Ascending aorta (tissue), 2 donors: ENCODE measurements at regions not wholly inside any gene's neighbourhood (a gene's known extent, or its start where the extent isn't known, plus 50 kb on each side); places are given as distances from the start of the nearest gene placed in this dataset.
A peak's percentile ranks its signal among the peaks of the same experiment; 100 is the strongest.

Experiments
- DNase-seq, 2 donors: peaks; one replicate each; pipeline ENCODE4 v3.0.0-alpha.2; 2019; ENCODE audit warnings: low spot score in 2 of 2
- H3K27ac ChIP-seq, 2 donors: fragments of 200-600 bp; sonication (generic); one replicate each; pipeline ENCODE4 v1.5.1; 2016 to 2017; ENCODE audit warnings: mild to moderate bottlenecking in 1 of 2
- H3K27me3 ChIP-seq: fragments of 200-600 bp; sonication (generic); one replicate; pipeline ENCODE4 v1.5.1; 2017
- H3K36me3 ChIP-seq, 2 donors: fragments of 200-600 bp; sonication (generic); one replicate each; pipeline ENCODE4 v1.5.1; 2016
- H3K4me1 ChIP-seq, 2 donors: fragments of 200-600 bp; sonication (generic); one replicate each; pipeline ENCODE4 v1.5.1; 2016 to 2017; ENCODE audit warnings: mild to moderate bottlenecking in 1 of 2
- H3K4me3 ChIP-seq, 2 donors: fragments of 200-600 bp; sonication (generic); one replicate each; pipeline ENCODE4 v1.5.1; 2016 to 2017; ENCODE audit warnings: mild to moderate bottlenecking in 1 of 2
- H3K9me3 ChIP-seq, 2 donors: fragments of 200-600 bp; sonication (generic); one replicate each; pipeline ENCODE4 v1.5.1; 2016
- intact Hi-C: fragments of 100-400 bp; cut with DNase I; formaldehyde crosslinking; loops from one replicate; pipeline ENCODE4 v1.15.1; 2023
- TF ChIP-seq, protein P1 (sequence below), 3 experiments: fragments of 200-600 bp in 2 of 3; fragments of 450-650 bp in 1 of 3; sonication (generic) in 2 of 3; IDR thresholded peaks; one replicate each; pipeline ENCODE4 v1.5.1; 2016 to 2019; ENCODE audit warnings: antibody characterized with exemption in 3 of 3, mild to moderate bottlenecking in 1 of 3, moderate library complexity in 1 of 3

DNA sequence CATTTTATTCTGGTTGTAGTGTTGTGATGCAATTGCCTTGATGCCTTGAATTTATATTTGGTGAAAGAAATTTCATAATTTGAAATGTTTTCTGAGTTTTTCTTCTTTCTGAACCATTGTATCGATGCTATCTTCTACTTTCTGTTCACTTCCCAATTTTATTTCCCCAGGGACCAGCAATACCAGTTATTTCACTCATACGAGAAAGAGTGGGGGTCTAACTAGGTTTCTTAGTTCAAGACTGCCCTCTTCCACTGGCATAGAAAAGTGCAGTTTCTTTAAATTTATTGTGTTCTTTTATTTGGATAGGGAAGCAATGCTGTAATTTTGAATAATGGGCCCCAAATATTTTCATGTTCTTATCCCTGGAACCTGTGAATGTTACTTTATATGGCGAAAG lies 544.0 kb upstream of the ADGRL3 start:
- H3K9me3 ChIP-seq, result no peaks in the 10 kb centered on the region
- no peak for DNase-seq
- intact Hi-C loops, result no loop called here
- H3K4me3 ChIP-seq, result no peak overlapping the region
- H3K27me3 ChIP-seq, result no peaks in the 10 kb centered on the region
- TF ChIP-seq, protein P1, sequence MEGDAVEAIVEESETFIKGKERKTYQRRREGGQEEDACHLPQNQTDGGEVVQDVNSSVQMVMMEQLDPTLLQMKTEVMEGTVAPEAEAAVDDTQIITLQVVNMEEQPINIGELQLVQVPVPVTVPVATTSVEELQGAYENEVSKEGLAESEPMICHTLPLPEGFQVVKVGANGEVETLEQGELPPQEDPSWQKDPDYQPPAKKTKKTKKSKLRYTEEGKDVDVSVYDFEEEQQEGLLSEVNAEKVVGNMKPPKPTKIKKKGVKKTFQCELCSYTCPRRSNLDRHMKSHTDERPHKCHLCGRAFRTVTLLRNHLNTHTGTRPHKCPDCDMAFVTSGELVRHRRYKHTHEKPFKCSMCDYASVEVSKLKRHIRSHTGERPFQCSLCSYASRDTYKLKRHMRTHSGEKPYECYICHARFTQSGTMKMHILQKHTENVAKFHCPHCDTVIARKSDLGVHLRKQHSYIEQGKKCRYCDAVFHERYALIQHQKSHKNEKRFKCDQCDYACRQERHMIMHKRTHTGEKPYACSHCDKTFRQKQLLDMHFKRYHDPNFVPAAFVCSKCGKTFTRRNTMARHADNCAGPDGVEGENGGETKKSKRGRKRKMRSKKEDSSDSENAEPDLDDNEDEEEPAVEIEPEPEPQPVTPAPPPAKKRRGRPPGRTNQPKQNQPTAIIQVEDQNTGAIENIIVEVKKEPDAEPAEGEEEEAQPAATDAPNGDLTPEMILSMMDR (IDR thresholded peaks at IDR 0.05), result no peak
- H3K36me3 ChIP-seq, result no peaks in the 10 kb centered on the region
- no peak overlapping the region for H3K27ac ChIP-seq
- no peaks in the 10 kb centered on the region for H3K4me1 ChIP-seq

DNA sequence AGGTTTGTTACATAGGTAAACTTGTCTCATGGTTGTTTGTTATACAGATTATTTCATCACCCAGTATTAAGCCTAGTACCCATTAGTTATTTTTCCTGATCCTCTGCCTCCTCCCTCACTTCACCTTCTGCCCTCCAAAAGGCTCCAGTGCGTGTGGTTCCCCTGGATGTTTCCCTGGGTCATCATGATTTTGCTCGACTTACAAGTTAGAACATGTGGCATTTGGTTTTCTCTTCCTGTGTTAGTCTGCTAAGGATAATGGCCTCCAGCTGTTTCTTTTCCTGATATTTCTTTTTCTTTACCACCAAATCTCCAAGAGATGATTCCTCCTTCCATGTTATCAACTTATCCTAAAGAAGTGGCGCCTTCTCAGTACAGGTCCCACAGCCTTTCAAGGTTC lies 543.1 kb upstream of the ADGRL3 start:
- Histone ChIP-seq H3K9me3 (no peaks in the 10 kb centered on the region), H3K4me1 (no peaks in the 10 kb centered on the region), H3K4me3 (no peak overlapping the region), H3K27me3 (no peaks in the 10 kb centered on the region), H3K27ac (no peak overlapping the region), H3K36me3 (no peaks in the 10 kb centered on the region)
- intact Hi-C loops, result no loop called here
- TF ChIP-seq, protein P1 (IDR thresholded peaks at IDR 0.05), result no peak
- no peak for DNase-seq

GRCh38 chr4:60657807-60658206 lies 542.3 kb upstream of the ADGRL3 start:
- Histone ChIP-seq H3K27me3 (no peaks in the 10 kb centered on the region), H3K4me3 (peak overlapping the region; percentile 39 to 48), H3K36me3 (no peaks in the 10 kb centered on the region), H3K9me3 (no peaks in the 10 kb centered on the region), H3K27ac (no peak overlapping the region), H3K4me1 (no peaks in the 10 kb centered on the region)
- TF ChIP-seq, protein P1 (IDR thresholded peaks at IDR 0.05), result no peak
- no peak for DNase-seq
- intact Hi-C loops, result no loop called here

- Histone ChIP-seq H3K27me3 (no peaks in the 10 kb centered on the region), H3K4me1 (no peaks in the 10 kb centered on the region), H3K4me3 (no peak overlapping the region), H3K36me3 (no peaks in the 10 kb centered on the region), H3K9me3 (no peaks in the 10 kb centered on the region), H3K27ac (no peak overlapping the region)
- no peak for DNase-seq
- intact Hi-C loops, result no loop called here
- TF ChIP-seq, protein P1 (IDR thresholded peaks at IDR 0.05), result no peak
Measured at GRCh38 chr4:60663769-60664168, 536.4 kb upstream of the ADGRL3 start.

GRCh38 chr4:60682901-60683300 lies 517.2 kb upstream of the ADGRL3 start:
- DNase-seq, result no peak
- intact Hi-C loops, result loop anchor here (2.0 kb wide), 1 partner anchor 42 kb away; no protein-coding TSS in a partner anchor
- no peaks in the 10 kb centered on the region for H3K9me3 ChIP-seq
- H3K36me3 ChIP-seq, result no peaks in the 10 kb centered on the region
- H3K4me1 ChIP-seq, result peaks cover 0 to 9% of the 10 kb centered on the region in 2 donors
- no peaks in the 10 kb centered on the region for H3K27me3 ChIP-seq
- TF ChIP-seq, protein P1 (IDR thresholded peaks at IDR 0.05), result no peak
- peak overlapping the region; percentile 66 to 70 for H3K27ac ChIP-seq
- H3K4me3 ChIP-seq, result no peak overlapping the region

DNA sequence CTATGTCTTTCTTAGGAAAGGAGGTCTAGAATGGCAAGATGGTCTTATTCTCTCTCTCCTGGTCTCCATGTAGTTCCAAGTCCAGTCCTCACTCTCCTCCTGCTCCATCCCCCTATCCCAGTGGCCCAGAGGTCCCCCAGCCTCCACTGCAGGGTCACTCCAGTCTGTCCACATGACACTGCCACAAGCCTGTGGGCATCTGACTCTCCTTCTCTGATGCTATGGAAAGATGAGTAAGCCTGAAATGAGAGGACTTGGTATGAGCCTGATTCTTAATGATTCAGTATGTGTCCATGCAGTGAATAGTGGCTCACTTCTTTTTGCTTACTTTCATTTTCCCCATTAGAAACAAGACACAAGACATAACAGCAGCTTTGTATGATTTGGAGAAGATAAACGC lies 516.8 kb upstream of the ADGRL3 start:
- TF ChIP-seq, protein P1 (IDR thresholded peaks at IDR 0.05), result no peak
- intact Hi-C loops, result loop anchor here (2.0 kb wide), 1 partner anchor 41 kb away; no protein-coding TSS in a partner anchor
- Histone ChIP-seq H3K4me1 (peaks cover 0 to 9% of the 10 kb centered on the region in 2 donors), H3K27ac (peak overlapping the region; percentile 66 to 70), H3K4me3 (peak overlapping the region in 1 of 2 donors; percentile 25), H3K9me3 (no peaks in the 10 kb centered on the region), H3K36me3 (no peaks in the 10 kb centered on the region), H3K27me3 (no peaks in the 10 kb centered on the region)
- no peak for DNase-seq
